ENCODE measurements at regions not wholly inside any gene's neighbourhood (a gene's known extent, or its start where the extent isn't known, plus 50 kb on each side); places are given as distances from the start of the nearest gene placed in this dataset.

DNA sequence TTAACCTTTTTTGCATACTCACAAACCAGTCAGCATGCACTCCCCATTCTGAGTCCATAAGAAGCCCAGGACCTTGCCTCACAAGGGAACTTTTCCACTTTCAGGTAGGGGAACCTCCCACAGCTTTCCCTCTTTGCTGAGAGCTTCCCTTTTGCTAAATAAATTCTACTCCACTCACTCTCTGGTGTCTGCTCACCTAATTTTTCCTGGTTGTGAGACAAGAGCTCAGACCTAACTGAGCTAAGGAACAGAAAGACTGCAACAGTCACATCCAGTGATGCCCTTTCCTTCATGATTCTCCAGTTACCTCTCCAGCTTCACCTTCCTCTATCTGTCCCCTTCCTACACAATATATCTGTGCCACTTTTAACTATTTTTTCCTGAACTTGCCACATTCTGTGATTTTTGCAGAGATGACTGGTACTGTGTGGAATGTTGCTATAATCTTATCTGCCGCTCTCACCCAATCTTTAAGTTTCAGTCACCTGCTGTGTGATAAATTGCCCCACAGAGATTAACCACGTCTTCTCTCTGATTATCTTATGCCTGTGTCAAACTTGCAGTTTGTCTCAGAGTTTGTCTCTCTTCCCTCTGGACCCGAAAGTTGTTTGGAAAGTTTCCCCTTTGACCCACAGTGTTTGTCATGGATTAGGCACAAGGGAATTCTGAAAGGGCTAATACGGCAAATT lies 737.1 kb upstream of the FLRT2 start:
- Histone ChIP-seq H2AFZ (no peak overlapping the region), H3K4me3 (ENCODE audit: low read depth, low read length) (no peak overlapping the region), H3K27ac (no peak overlapping the region), H3K4me2 (ENCODE audit: low read length) (no peak overlapping the region), H3K4me1 (no peaks in the 10 kb centered on the region), H3K9ac (no peak overlapping the region), H3K9me3 (ENCODE audit: control insufficient read depth, low read length) (no peaks in the 10 kb centered on the region), H3K36me3 (ENCODE audit: control insufficient read depth, insufficient read depth, low read length) (no peaks in the 10 kb centered on the region), H3K79me2 (no peaks in the 10 kb centered on the region), H3K27me3 (ENCODE audit: control insufficient read depth, insufficient read depth, low read length) (no peaks in the 10 kb centered on the region)
- TF ChIP-seq, protein P1, sequence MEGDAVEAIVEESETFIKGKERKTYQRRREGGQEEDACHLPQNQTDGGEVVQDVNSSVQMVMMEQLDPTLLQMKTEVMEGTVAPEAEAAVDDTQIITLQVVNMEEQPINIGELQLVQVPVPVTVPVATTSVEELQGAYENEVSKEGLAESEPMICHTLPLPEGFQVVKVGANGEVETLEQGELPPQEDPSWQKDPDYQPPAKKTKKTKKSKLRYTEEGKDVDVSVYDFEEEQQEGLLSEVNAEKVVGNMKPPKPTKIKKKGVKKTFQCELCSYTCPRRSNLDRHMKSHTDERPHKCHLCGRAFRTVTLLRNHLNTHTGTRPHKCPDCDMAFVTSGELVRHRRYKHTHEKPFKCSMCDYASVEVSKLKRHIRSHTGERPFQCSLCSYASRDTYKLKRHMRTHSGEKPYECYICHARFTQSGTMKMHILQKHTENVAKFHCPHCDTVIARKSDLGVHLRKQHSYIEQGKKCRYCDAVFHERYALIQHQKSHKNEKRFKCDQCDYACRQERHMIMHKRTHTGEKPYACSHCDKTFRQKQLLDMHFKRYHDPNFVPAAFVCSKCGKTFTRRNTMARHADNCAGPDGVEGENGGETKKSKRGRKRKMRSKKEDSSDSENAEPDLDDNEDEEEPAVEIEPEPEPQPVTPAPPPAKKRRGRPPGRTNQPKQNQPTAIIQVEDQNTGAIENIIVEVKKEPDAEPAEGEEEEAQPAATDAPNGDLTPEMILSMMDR (IDR thresholded peaks at IDR 0.05), result no peak

DNA sequence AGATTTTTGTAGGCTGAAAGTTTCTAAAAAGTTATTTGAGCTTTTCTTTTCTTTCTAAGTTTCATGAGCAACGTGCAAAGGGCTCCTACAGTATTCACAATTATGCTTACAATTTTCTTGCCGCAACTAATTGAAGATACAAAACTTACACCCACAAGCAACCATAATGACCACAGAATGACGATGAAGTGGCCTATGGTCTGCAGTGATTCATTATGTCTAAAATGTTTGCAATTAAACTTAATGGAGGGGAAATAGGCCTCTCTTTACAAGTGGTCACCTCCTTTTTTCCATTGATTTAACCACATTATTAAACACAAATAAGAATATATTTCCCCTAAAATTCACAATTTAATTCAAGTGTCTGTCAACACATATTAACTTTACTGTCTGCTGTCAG lies 732.6 kb upstream of the FLRT2 start:
- Histone ChIP-seq H3K9me3 (ENCODE audit: control insufficient read depth, low read length) (no peaks in the 10 kb centered on the region), H3K9ac (no peak overlapping the region), H3K27ac (no peak overlapping the region), H3K36me3 (ENCODE audit: control insufficient read depth, insufficient read depth, low read length) (no peaks in the 10 kb centered on the region), H3K4me2 (ENCODE audit: low read length) (no peak overlapping the region), H3K4me1 (no peaks in the 10 kb centered on the region), H3K4me3 (ENCODE audit: low read depth, low read length) (no peak overlapping the region), H3K79me2 (no peaks in the 10 kb centered on the region), H2AFZ (no peak overlapping the region), H3K27me3 (ENCODE audit: control insufficient read depth, insufficient read depth, low read length) (no peaks in the 10 kb centered on the region)
- TF ChIP-seq, protein P1 (IDR thresholded peaks at IDR 0.05), result no peak

DNA sequence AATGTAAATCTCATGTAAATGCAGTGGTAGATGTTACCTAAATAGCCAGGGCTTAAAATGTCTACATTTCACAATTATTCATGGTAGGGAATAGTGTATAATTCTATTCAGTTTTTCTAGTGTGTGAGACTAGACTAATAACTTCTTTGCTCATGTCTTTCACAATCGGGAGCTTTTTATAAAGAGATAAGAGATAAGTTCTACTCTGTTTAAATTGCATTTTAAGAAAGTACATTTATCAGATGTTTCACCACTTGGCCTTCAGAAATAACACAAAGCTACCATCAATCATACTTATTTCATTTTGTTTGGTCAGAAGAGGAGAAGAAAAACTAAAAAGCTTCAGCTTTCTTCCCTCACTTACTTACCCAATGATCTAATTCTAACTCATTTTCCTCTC lies 725.5 kb upstream of the FLRT2 start:
- Histone ChIP-seq H3K4me2 (ENCODE audit: low read length) (no peak overlapping the region), H3K27ac (no peak overlapping the region), H2AFZ (no peak overlapping the region), H3K27me3 (ENCODE audit: control insufficient read depth, insufficient read depth, low read length) (no peaks in the 10 kb centered on the region), H3K4me1 (no peaks in the 10 kb centered on the region), H3K4me3 (ENCODE audit: low read depth, low read length) (no peak overlapping the region), H3K36me3 (ENCODE audit: control insufficient read depth, insufficient read depth, low read length) (no peaks in the 10 kb centered on the region), H3K79me2 (no peaks in the 10 kb centered on the region), H3K9me3 (ENCODE audit: control insufficient read depth, low read length) (no peaks in the 10 kb centered on the region), H3K9ac (no peak overlapping the region)
- TF ChIP-seq, protein P1 (IDR thresholded peaks at IDR 0.05), result no peak

- no peak overlapping the region for H3K9ac ChIP-seq
- no peaks in the 10 kb centered on the region for H3K27me3 ChIP-seq (ENCODE audit: control insufficient read depth, insufficient read depth, low read length)
- no peaks in the 10 kb centered on the region for H3K4me1 ChIP-seq
- H3K27ac ChIP-seq, result no peak overlapping the region
- no peak overlapping the region for H3K4me2 ChIP-seq (ENCODE audit: low read length)
- TF ChIP-seq, protein P1 (IDR thresholded peaks at IDR 0.05), result no peak
- H2AFZ ChIP-seq, result no peak overlapping the region
- H3K79me2 ChIP-seq, result no peaks in the 10 kb centered on the region
- no peaks in the 10 kb centered on the region for H3K36me3 ChIP-seq (ENCODE audit: control insufficient read depth, insufficient read depth, low read length)
- H3K9me3 ChIP-seq (ENCODE audit: control insufficient read depth, low read length), result no peaks in the 10 kb centered on the region
- H3K4me3 ChIP-seq (ENCODE audit: low read depth, low read length), result no peak overlapping the region
Observed at GRCh38 chr14:84804895-84805294, 725.0 kb upstream of the FLRT2 start.

GRCh38 chr14:84806181-84806580 lies 723.8 kb upstream of the FLRT2 start:
- H3K27ac ChIP-seq, result no peak overlapping the region
- no peak overlapping the region for H3K4me2 ChIP-seq (ENCODE audit: low read length)
- TF ChIP-seq, protein P1 (IDR thresholded peaks at IDR 0.05), result no peak
- H2AFZ ChIP-seq, result no peak overlapping the region
- H3K4me1 ChIP-seq, result no peaks in the 10 kb centered on the region
- no peaks in the 10 kb centered on the region for H3K9me3 ChIP-seq (ENCODE audit: control insufficient read depth, low read length)
- no peaks in the 10 kb centered on the region for H3K79me2 ChIP-seq
- no peaks in the 10 kb centered on the region for H3K36me3 ChIP-seq (ENCODE audit: control insufficient read depth, insufficient read depth, low read length)
- H3K4me3 ChIP-seq (ENCODE audit: low read depth, low read length), result no peak overlapping the region
- H3K27me3 ChIP-seq (ENCODE audit: control insufficient read depth, insufficient read depth, low read length), result no peaks in the 10 kb centered on the region
- H3K9ac ChIP-seq, result no peak overlapping the region
